ENCODE measurements at regions not wholly inside any gene's neighbourhood (a gene's known extent, or its start where the extent isn't known, plus 50 kb on each side); places are given as distances from the start of the nearest gene placed in this dataset.

DNA sequence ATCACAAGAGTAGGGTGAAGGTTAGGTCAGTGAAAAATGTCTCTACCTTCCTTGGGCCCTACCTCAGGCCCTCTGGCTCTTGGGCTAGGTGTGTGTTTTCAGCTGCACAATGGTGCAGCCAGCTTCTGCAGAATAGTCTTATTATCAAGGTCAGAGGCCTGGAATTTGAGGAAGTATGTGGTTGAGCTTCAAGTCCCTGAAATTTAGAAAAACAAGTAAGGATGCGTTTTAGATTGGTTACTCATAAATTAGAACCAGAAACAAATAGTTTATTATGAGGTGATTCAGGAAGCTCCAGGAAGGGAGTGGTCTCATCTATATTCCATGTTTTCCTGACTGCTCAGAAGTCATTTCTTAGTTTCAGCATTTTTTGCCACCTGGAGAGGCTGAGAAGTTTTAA, 204.2 kb upstream of the CELF4 start:
- DNase-seq = no peak

DNA sequence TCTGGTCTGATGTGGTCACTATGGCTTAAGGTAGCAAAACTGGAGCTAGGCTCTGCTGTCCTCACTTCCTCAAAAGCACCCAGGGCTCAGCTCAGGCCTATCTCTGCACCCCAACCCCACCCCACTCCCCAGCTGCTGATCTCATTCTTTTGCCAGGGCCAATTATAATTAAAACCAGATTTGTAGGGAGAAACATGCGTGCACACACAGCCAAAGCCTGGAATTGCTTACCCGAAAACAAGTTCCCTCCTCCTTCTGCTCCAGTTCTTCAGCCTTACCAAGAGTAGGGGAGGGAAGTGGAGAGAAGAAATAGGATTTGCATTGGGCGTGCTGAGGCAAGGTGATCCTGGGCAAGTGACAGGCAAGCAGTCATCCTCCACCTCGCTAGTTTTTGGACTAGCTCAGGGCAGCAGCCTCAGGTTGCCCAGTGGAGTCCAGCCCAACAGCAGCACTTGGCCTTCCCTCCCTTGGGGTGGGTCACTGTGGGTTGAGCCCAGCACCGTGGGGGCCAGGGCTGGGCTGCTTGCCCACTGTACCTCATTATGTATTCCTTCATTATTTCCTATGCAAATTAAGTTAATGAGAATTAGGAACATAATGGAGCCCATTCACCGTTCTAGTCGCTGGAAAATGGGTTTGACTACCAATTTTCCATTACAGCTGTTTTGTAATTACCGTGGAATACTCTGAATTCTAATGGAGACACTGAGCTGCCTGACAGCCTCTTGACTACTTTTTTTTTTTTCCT, 199.1 kb upstream of the CELF4 start:
- DNase-seq = no peak

DNA sequence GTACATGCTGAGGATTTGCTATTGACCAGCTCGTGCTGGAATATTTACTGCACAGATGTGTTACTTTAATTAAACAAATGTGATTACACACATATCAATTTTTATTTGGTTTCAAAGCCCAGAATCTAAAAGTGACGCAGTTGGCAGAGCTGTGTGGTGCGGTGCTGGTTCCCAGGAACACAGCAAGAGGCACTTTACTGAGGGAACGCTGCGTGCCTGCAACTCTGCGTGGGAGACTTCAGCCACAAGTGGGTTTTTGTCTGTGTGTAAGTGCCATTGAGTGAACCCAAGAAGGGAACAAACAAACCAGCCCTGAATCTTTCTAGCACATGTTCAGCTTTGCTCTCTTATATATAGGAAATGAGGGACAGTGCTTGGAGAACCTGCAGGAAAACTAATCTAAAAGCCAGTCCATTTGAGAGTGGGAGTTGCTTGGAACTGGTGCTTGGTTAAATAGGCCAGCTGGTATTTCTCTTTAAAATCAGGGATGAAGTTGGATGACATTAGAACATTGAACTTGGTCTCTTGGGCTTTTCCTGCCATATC, 196.6 kb upstream of the CELF4 start:
- no peak for DNase-seq

DNA sequence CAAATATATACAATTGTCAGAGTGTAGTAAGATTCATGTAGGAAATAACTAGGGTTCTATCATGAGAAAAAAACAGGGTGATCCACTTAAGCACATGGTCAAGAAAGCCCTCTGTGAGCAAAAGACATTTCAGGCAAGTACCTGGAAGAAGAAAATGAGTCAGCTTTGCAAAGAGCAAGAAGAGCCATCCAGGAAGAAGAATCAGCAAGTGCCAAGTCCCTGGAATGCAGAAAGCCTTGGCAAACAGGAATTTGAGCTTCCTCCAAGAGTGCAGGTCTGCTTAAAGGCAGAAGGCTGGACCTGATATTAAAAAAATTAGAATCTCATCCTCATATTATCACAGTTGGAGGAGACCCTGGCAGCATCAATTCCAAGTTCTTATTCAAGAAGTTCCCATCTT, 188.5 kb upstream of the CELF4 start:
- no peak for DNase-seq

DNA sequence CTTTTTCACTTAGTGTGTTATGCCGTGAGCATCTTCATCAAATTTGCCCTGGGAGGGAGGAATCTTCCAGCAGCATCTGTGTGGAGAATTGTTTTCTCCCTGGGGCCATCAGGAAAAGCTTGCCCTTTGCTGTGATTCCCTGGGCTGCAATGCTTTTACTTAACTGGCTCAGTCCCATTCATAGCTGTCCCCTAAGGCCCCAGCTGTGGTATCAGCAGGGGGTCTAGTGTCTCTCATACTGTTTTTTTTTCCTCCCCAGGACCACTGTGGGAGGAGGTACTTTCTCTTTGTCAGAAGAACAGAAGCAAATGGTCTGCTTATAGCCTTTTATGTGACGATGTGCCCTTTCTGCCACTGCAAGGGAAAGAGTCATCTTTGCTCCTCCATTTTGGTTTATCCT, 176.8 kb upstream of the CELF4 start:
- DNase-seq = no peak

DNA sequence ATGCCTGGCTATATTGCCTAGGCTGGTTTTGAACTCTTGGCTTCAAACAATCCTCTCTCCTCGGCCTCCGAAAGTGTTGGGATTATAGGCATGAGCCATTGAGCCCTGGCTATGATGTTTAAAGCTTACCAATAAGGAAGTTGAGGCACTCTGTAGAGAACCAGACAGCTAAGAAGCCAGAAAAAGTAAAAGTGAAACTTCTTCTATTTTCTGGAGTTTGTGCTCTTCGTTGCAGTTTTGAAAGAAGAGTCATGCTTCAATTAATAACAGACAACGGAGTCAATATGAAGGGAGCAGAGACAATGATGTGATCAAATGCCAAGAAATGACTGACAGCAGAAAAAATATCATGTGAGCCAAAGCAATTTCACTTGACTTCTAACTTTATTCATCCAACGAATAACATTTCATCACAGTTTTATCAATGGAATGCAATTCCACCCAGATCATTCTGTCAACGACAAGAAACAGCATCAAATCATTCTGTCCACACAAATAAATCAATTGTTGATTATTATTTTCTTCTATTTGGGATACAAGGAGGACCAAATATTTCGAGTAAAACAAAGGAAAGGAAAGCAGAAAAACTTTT, 175.5 kb upstream of the CELF4 start:
- DNase-seq = no peak

DNA sequence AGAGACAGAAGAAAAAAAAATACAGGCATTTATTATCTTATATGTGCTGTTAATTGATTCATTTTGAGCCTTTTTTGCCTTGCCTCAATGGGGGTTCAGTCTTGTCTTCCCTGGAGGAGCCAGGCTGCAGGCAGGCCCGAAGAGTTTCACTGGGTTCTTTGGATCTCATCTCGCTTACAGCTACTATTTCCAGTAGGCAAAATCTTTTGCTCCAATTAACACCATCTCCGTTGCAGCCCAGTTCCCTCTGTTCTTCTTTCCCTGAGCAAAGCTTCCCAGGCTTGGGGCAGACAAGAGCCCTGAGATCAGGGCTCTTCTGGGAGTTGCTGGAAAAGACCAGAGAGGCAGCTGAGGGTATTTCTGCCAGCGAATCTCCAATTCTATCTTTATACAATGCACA, 168.8 kb upstream of the CELF4 start:
- no peak for DNase-seq

DNA sequence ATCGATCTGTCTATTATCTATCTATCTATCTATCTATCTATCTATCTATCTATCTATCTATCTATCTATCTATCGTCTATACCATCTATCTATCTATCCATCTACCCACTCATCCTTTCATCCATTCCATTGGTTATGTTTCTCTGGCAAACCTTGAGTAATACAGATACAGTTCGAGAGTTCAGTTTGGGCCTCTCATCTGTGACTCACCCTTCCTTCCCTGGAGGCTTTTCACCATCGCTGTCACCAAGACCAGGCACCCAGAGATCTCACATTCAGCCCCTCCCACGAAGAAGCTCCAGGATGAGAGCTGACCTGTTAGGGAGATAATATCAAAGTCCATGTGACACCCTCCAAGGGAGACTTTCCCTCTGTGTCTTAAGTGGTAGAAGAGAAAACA, 164.1 kb upstream of the CELF4 start:
- DNase-seq = no peak

DNA sequence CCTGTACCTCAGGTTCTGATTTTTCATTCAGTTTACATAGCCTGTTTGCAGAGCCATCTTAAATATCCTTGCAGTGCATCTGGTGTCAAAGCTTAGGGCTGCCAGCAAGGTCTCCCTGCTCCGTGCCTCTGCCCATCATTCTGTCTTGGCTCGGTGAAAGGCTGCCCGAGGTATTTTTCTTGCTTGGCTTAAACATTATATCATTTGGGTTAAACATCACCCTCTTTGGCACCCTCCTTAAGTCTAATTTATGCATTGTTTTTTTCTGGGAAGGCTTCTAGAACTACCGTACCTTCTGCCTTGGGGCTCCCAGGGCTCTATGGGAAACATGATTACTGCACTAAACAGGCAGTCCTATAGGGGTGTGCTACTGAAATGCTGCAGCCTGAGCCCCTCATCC, 158.6 kb upstream of the CELF4 start:
- no peak for DNase-seq

DNA sequence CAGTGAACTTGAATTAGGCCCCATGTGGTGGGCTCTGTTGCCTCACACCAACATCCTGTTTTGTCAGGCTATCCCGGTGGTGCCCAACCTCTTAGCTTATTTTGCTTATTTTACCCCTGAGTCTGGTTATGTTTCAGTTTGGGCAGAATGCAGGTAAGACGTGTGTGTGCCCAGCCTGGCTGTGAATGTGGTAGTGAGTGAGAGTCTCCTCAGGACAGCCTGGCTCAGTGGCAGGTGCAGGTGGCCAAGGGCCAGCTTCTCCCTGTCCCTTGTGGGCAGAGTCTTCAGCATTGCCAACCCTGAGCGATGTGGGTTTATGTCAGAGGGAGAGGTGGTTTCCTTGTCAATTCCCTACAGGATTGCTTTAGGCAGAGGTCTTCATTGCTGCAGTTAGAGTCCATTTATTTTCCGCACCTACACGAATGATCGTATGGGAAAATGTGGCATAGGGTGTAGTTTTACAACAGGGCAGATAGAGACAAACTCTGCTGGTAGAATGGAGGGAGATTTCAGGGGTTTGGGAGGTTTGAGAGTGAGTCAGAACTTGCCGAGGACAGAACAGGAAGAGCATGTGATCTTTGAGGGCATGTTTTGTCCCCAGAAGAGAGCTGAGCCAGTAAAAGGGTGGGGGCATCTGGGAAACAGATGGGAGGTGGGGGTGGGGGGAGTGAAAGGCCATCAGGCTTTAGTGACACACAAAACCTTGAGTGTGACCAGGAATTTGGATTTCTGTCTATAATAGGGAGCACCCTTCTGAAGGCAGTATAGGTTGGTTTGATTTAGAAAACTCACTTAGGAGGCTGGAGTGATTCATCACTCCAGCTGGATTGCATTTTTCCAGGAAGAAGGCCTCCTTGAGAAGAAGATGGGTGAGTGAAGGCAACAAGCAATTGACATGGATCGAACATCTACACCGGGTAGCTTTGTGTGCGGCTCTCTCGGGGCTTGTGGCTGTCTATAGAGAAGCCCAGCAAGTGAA, 156.2 kb upstream of the CELF4 start:
- no peak for DNase-seq

DNA sequence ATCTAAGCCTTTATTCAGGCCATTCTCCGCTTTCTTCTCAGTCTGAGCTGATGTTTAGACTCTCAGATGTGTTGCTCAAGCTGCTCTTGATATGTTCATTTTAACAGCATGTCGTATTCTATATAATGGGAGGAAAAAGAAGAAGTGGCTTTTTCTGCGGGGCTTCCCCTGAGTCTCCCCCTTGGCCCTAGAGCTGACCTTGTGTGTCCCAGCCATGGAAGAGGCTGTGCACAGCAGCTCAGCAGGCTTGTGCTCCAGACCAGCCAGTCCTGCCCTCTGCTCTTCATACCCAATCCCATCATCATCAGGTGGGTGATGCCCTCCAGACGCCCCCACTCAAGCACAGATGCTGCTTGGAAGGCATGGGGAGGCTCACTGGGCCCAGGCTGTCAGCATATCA, 155.1 kb upstream of the CELF4 start:
- no peak for DNase-seq

DNA sequence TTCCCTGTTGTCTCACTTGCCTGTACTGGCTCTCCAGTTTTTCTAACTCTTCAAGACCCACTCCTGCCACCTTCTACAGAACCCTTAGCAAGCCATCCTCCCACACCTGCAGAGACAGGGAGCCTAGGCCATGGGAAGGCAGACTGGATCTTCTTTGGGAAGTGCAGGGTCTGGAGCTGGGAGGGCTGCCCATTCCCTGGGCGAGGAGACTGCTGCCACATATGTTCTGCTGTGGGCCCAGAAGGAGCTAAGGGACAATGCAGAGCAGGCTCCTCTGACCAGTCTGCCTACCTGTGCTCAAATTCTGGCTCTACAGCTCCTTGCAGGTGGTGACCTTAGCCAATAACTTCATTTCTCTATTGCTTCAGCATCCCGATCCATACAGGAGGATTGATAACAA, 152.1 kb upstream of the CELF4 start:
- DNase-seq = no peak

DNA sequence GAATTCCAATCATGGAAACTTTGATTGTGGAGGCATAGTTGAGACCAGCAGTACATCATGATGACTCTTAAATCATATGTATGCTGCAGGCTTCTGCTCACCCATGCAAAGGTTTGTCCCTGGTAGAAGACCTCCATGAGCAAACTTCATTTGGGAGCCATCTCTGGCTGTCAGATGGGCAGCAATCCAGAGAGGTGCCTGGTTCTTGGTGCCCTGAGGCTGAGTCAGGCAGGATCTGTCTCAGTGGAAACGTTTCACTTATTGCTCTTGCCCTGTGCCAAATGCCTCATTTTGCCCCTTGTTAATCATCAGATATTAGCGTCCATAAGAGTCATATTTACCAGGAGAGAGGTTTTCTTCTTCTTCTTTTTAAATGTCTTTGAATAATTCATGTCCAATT, 151.5 kb upstream of the CELF4 start:
- DNase-seq = no peak

DNA sequence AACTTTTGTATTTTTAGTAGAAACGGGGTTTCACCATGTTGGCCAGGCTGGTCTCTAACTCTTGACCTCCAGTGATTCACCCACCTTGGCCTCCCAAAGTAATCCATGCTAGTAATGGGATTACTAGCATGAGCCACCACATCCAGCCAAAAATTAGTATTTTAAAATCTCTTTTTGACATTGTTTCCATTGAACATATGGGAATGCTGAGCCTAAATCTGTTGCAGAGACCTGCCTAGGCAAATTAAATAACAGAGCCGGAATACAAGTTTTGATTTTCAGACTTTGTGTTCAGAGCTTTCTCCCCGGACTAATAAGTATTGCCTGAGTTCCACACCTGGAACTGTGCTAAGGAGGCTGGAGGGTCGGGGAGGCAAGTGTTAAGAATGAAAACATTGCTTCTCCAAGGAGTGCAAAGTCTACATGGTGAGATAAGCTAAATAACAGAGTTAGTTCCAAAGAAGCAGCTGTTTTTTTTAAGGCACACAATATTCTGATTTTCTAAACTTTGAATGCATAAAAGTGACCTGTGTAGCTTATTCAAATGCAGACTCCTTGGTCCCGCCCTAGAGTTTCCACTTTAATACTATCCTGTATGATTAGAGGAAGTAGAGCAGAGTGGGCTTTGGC, 150.6 kb upstream of the CELF4 start:
- DNase-seq = no peak

DNA sequence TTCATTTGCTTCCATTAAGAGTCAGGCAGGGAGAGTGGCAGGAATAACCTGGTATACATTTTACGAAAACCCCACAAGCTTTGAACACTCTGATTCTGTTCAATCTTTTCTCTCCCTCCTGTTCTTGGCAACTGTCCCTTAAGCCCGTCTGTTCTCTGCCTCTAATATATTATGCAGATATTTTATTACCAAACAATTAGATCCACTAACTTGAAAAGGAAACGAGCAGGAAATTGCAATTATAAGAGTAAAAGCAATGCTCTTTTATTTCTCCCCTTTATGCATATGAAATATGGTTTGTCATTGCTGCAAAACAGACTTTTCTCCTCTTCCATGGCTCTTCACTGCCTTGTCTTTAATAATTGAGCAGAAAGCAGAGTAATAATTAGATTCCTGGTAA, 149.1 kb upstream of the CELF4 start:
- DNase-seq = no peak

DNA sequence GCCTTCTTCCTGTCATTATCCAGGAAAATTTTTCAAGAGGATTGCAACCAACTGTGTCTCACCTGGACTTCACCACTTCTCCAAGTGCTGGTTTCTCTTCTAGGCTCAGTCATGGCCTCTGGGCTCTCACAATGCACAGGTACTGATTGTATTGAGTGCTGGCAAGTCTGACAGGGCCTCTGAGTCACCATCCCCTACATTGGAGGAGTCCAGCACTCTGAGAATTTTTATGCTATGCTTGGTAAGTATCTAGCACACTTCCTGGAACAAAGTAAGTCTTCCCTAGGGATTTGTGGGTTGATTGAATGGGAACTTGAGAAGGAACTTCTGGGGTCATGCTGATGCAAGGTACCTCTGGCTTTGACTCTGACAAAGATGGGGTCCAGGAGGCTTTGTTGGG, 147.2 kb upstream of the CELF4 start:
- peak; percentile 26 for DNase-seq

DNA sequence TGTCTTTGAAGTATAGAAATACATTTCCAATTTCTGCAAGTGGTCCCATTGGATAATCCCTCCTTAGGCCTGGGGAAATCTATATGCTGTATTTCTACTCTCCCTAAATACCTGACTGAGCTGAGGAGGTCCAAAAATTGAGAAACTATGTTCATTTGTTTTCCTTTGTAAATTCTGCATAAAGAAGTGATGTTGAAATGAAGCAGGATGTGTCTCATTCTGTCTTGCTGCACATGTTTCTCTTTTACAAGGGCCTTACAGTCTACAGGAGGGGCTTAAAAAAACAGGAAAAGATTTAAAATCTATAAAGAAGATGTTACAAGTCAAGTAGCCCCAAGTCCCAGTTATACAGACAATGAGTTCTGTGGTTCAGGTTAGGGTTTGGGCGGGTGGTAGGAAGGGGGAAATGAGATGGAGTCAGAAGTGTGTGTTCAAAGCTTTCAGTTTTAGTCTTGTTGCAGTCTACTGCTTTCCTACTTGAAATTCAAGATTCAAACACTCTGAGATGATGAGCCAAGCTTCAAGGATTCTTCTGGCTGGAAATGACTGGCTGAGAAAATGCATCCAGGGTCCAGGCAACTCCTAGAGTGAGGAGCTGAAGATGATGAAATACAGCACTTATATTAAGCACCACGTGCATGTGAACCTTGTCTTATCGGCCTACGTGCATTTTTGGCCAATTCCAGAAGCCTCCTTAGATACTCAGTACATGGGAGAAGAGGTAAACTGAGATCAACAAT, 146.3 kb upstream of the CELF4 start:
- no peak for DNase-seq

DNA sequence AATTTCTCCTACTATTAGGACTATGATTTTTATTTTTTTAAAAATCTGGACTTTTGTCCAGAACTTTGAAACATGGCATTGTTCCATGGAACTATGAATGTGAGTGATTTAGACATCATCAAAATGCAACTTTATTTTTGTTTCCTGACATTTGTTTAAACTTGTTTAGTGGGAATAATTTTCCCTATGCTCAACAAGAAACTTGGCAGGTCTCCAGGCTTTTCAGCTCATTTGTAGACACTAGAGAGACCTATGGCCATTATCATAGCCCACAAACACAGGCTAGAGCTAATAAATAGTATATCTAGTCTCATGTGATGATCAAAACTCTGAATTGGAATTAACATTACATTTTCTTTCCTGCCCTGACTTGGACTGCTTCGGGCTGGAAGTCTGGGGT, 145.1 kb upstream of the CELF4 start:
- peak; percentile 4 for DNase-seq

DNA sequence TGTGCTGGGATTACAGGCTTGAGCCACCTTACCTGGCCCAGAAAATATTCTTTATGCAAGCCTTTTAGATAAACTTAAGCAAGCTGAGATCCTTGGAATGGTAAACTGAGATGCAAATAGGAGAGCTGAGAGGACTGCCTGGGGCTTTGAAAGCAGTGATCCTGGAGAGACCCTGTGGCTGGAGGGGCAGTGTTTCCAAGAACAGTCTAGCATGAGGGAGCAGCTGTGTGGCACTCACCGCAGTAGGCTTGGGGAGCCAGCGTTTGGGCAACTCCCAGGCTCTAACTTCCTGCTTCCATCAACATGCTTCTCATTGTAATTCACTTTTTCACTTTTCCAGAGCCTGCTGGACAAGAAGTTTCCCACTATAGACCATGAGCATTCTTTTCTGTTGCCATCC, 144.1 kb upstream of the CELF4 start:
- DNase-seq = no peak

DNA sequence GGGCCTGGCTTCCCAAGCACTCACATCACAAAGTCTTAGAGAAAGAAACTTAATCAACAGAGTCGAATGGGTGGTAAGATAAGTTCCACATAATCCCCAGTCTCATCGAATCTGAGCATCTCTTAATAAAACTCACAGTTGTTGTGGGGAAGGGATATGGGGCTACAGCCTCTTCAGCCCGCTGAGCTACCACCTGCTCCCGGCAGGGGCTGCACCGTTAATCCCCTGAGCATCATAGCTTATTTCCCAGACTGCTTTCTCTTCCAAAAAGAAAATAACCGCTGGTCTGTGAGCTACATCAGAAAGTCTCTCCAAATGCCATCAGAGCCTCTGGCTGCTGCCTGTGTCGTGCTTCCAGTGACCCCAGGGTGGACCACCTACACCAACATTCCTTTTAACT, 139.4 kb upstream of the CELF4 start:
- no peak for DNase-seq

DNA sequence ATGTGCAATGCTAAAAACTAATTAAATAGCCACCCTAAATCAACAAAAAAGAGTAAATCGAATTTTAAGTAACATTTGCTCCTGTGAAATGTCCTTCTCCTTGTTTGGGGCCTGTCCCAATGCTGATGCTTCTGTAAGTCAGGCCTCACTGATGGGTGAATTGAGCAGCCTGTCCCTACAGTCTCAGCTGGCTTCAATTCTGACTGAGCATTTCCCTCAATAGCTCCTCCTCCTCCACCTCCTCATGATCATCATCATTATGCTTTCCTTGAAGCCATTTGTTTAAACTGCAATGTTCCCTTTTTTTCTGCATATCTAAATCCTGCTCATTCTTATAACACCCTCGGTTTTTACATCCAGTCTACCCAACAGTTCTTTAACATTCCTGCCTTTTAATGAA, 137.2 kb upstream of the CELF4 start:
- no peak for DNase-seq

DNA sequence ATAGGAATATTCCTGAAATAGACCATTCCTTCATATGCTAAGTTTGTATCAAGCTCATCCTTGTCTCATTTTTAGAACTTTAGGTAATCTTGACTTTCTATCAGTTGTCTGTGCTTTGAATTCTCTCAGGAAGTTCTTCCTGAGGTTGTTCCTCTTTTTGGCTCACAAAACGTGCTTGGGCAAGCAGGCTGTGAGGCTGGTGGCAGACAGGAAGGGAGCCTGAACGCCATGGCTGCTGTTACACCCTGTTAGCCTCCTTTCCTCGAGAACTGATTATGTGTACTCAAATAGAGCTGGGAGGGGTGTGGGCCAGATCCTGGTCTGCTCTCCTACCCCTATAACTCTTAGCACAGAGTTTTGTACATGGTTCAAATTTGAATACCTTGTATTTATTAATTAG, 136.4 kb upstream of the CELF4 start:
- DNase-seq = no peak
